ENCODE measurements at regions not wholly inside any gene's neighbourhood (a gene's known extent, or its start where the extent isn't known, plus 50 kb on each side); places are given as distances from the start of the nearest gene placed in this dataset.
"Not testable (repeated sequence)": the region's sequence is repeated elsewhere in the genome, so short reads cannot be mapped to it uniquely, and the experiment has no call there.

GRCh38 chr6:86440608-86441007 lies 496.7 kb upstream of the HTR1E start:
- Histone ChIP-seq H3K36me3 (no peaks in the 10 kb centered on the region), H3K27ac (no peak overlapping the region), H3K27me3 (no peaks in the 10 kb centered on the region), H3K4me1 (no peaks in the 10 kb centered on the region), H3K9me3 (no peaks in the 10 kb centered on the region), H3K4me3 (no peak overlapping the region)
- DNase-seq: no peak
- no peak for TF ChIP-seq CTCF (IDR thresholded peaks at IDR 0.05)
- no peak for TF ChIP-seq POLR2A (IDR thresholded peaks at IDR 0.05)

DNA sequence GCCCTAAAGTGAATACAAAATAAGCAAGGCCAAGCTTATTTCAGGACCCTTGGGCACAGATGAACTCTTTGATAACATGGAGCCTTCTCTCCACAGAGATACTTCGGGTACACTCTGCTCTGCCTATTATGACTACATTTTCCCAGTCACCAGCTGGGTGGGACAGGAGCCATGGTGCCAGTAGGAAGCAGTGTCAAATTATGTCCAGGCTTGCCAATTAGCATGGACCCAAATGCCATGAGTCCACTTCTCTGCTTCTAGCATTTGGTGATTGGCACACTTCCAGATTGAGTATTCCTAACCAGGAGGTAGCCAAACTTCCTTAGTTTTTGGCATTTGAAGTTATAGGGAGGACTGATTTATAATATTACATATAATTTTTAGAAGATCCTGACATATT lies 513.8 kb upstream of the HTR1E start:
- Histone ChIP-seq H3K27me3 (no peaks in the 10 kb centered on the region), H3K4me3 (no peak overlapping the region), H3K36me3 (no peaks in the 10 kb centered on the region), H3K27ac (no peak overlapping the region), H3K4me1 (no peaks in the 10 kb centered on the region), H3K9me3 (peaks cover 0 to 3% (median 0%) of the 10 kb centered on the region in 4 donors)
- TF ChIP-seq CTCF (IDR thresholded peaks at IDR 0.05): no peak
- TF ChIP-seq POLR2A (IDR thresholded peaks at IDR 0.05): no peak
- no peak for DNase-seq

DNA sequence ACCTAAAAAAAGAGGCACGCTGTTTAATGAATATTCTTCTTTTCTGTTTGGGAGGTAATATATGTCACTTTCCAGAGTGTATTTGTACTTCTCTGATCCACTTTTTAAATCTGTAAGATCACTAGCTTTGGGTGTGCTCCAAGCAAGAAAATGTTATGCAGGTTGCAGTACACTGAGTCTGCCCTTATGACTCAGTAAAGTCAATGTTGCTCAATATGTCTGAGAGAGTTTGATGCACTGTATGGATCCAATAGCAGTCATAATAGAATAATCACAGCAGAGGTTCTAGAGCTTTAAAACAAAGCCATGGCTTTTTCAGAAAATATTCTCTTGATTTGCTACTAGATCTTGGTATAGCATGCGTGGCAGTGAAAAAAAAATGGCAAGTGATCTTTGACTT lies 525.3 kb upstream of the HTR1E start:
- H3K27me3 ChIP-seq: no peaks in the 10 kb centered on the region
- H3K9me3 ChIP-seq: no peaks in the 10 kb centered on the region
- H3K36me3 ChIP-seq: no peaks in the 10 kb centered on the region
- no peak overlapping the region for H3K27ac ChIP-seq
- H3K4me3 ChIP-seq: no peak overlapping the region
- TF ChIP-seq CTCF (IDR thresholded peaks at IDR 0.05): no peak
- no peak for TF ChIP-seq POLR2A (IDR thresholded peaks at IDR 0.05)
- DNase-seq: no peak
- no peaks in the 10 kb centered on the region for H3K4me1 ChIP-seq

DNA sequence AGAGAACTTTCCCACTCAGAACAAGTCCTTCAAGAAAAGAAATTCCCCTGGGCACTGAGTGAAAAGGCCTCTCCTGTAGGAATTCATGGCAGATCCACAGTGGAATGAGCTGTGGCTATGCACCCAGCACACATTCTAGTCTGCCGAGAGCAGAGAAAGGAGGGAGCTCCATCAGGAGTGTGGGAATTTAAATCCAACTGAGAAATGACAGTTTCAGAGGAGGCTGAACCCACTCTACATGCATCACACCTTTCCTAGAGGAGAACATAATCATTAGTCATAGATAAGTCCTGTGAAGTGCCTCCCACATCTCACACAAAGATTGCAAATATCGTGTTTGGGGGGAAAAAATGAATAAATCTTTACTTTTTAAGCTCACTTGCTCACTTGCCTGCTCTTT lies 530.2 kb upstream of the HTR1E start:
- TF ChIP-seq CTCF (IDR thresholded peaks at IDR 0.05) (no peak), POLR2A (IDR thresholded peaks at IDR 0.05) (no peak)
- Histone ChIP-seq H3K4me3 (no peak overlapping the region), H3K27ac (no peak overlapping the region), H3K36me3 (no peaks in the 10 kb centered on the region), H3K27me3 (no peaks in the 10 kb centered on the region), H3K9me3 (no peaks in the 10 kb centered on the region), H3K4me1 (no peaks in the 10 kb centered on the region)
- no peak for DNase-seq

- H3K4me3 ChIP-seq, DNase-seq, H3K27me3 ChIP-seq, H3K9me3 ChIP-seq, H3K4me1 ChIP-seq, H3K36me3 ChIP-seq, H3K27ac ChIP-seq: not testable (repeated sequence)
Observed at GRCh38 chr6:86392850-86393249, 544.5 kb upstream of the HTR1E start.

- TF ChIP-seq CTCF (IDR thresholded peaks at IDR 0.05) (no peak), POLR2A (IDR thresholded peaks at IDR 0.05) (no peak)
- Histone ChIP-seq H3K4me1 (no peaks in the 10 kb centered on the region), H3K9me3 (no peaks in the 10 kb centered on the region), H3K4me3 (no peak overlapping the region), H3K36me3 (no peaks in the 10 kb centered on the region), H3K27ac (no peak overlapping the region), H3K27me3 (no peaks in the 10 kb centered on the region)
- DNase-seq: no peak
Observed at GRCh38 chr6:86380571-86381125, 556.7 kb upstream of the HTR1E start.
